Trophoblast cell (in vitro differentiated cells and primary cell): ENCODE measurements at regions not wholly inside any gene's neighbourhood (a gene's known extent, or its start where the extent isn't known, plus 50 kb on each side); places are given as distances from the start of the nearest gene placed in this dataset.
A peak's percentile ranks its signal among the peaks of the same experiment; 100 is the strongest.

Source experiments
- DNase-seq, 2 donors: peaks; one replicate each; pipeline ENCODE4 v3.0.0-alpha.2; 2016
- H2AFZ ChIP-seq: 2 replicates; pipeline ENCODE4 v1.6.1; 2013; ENCODE audit warnings: low read length, moderate library complexity, mild to moderate bottlenecking; ENCODE audit not compliant: insufficient read depth, poor library complexity
- H2AK5ac ChIP-seq: 2 replicates; pipeline ENCODE4 v1.6.1; 2013; ENCODE audit warnings: mild to moderate bottlenecking, low read length
- H2BK120ac ChIP-seq: 2 replicates; pipeline ENCODE4 v1.6.1; 2013; ENCODE audit warnings: low read length, mild to moderate bottlenecking, moderate library complexity; ENCODE audit not compliant: insufficient read depth, poor library complexity
- H2BK12ac ChIP-seq: 2 replicates; pipeline ENCODE4 v1.6.1; 2013; ENCODE audit warnings: mild to moderate bottlenecking, low read length, moderate library complexity
- H2BK5ac ChIP-seq: 2 replicates; pipeline ENCODE4 v1.6.1; 2013; ENCODE audit warnings: low read length, low read depth, moderate library complexity, mild to moderate bottlenecking; ENCODE audit not compliant: poor library complexity
- H3K14ac ChIP-seq: 2 replicates; pipeline ENCODE4 v1.6.1; 2013; ENCODE audit warnings: mild to moderate bottlenecking, low read length
- H3K18ac ChIP-seq: 2 replicates; pipeline ENCODE4 v1.6.1; 2013; ENCODE audit warnings: mild to moderate bottlenecking, low read length
- H3K23ac ChIP-seq: 2 replicates; pipeline ENCODE4 v1.6.1; 2013; ENCODE audit warnings: low read length
- H3K27ac ChIP-seq: 2 replicates; pipeline ENCODE4 v1.5.1; 2013; ENCODE audit warnings: low read depth, mild to moderate bottlenecking, inconsistent platforms, low read length, moderate library complexity
- H3K27me3 ChIP-seq: 2 replicates; pipeline ENCODE4 v1.6.1; 2013; ENCODE audit warnings: inconsistent platforms, mild to moderate bottlenecking, low read length, moderate library complexity; ENCODE audit not compliant: insufficient read depth
- H3K36me3 ChIP-seq, 2 experiments: 1 replicate in 1 of 2; 2 replicates in 1 of 2; pipeline ENCODE4 v1.6.1; 2013; ENCODE audit warnings: low read length in 2 of 2, mild to moderate bottlenecking in 2 of 2, moderate library complexity in 1 of 2; ENCODE audit not compliant: insufficient read depth in 2 of 2, control insufficient read depth in 1 of 2
- H3K4ac ChIP-seq: 2 replicates; pipeline ENCODE4 v1.6.1; 2013; ENCODE audit warnings: low read depth, mild to moderate bottlenecking, low read length, moderate library complexity
- H3K4me1 ChIP-seq, 2 experiments: 1 replicate in 1 of 2; 2 replicates in 1 of 2; pipeline ENCODE4 v1.6.1; 2013; ENCODE audit warnings: low read length in 2 of 2, mild to moderate bottlenecking in 2 of 2, moderate library complexity in 1 of 2; ENCODE audit not compliant: insufficient read depth in 2 of 2, control insufficient read depth in 1 of 2
- H3K4me2 ChIP-seq: 2 replicates; pipeline ENCODE4 v1.6.1; 2013; ENCODE audit warnings: inconsistent platforms, mild to moderate bottlenecking, low read length, moderate library complexity
- H3K4me3 ChIP-seq: 2 replicates; pipeline ENCODE4 v1.5.1; 2013; ENCODE audit warnings: mild to moderate bottlenecking, low read depth, low read length, inconsistent platforms
- H3K79me1 ChIP-seq: one replicate; pipeline ENCODE4 v1.6.1; 2013; ENCODE audit warnings: low read length
- H3K79me2 ChIP-seq: 2 replicates; pipeline ENCODE4 v1.6.1; 2013; ENCODE audit warnings: low read length, mild to moderate bottlenecking; ENCODE audit not compliant: control insufficient read depth, insufficient read depth, poor library complexity
- H3K9ac ChIP-seq: 2 replicates; pipeline ENCODE4 v1.6.1; 2013; ENCODE audit warnings: mild to moderate bottlenecking, low read length
- H3K9me3 ChIP-seq: 2 replicates; pipeline ENCODE4 v1.6.1; 2013; ENCODE audit warnings: low read depth, mild to moderate bottlenecking, control low read depth, inconsistent platforms, low read length; ENCODE audit not compliant: insufficient read depth
- H4K12ac ChIP-seq: 2 replicates; pipeline ENCODE4 v1.6.1; 2013; ENCODE audit warnings: low read depth, mild to moderate bottlenecking, low read length, moderate library complexity
- H4K8ac ChIP-seq: 2 replicates; pipeline ENCODE4 v1.6.1; 2013; ENCODE audit warnings: low read depth, mild to moderate bottlenecking, low read length, moderate library complexity
- H4K91ac ChIP-seq: one replicate; pipeline ENCODE4 v1.6.1; 2013; ENCODE audit warnings: low read depth, mild to moderate bottlenecking, low read length, moderate library complexity
- WGBS: extraction: QIAGEN DNeasy Blood & Tissue Kit; methylation state at CpG from one replicate; pipeline ENCODE4 v1.1.7; 2013; ENCODE audit warnings: missing lambda C conversion rate; ENCODE audit not compliant: insufficient read length, insufficient coverage; ENCODE audit errors: extremely low coverage; 5-methylcytosine and 5-hydroxymethylcytosine counted together

DNA sequence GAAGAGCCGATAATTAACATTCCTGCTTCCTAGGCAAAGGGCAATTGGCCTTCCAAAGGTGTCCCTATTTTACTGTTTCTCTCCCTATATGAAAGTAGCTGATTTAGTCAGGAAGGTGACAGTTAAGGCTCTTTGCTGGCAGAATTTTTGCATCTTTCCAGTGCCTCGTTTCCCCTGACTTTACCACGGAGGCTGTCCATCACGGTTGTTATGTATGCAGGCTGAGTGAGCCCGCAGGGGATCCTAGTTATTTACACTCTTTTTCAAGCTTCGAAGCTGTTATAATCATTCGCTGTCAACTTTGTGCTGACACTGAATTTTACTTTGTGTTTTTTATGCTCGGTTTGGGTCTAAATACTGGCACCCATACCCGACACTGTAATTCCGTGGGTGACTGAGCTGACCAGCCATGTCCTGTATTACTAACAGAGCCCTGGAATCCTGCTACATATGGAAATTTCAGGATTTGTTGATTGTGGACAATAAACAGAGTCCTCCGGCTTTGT is 713.8 kb upstream of the FANCL start:
- Histone ChIP-seq H3K27ac (no peak overlapping the region), H3K4ac (no peak overlapping the region), H2BK12ac (no peak overlapping the region), H3K4me2 (no peak overlapping the region), H3K79me2 (no peaks in the 10 kb centered on the region), H2BK120ac (no peak overlapping the region), H3K36me3 (no peaks in the 10 kb centered on the region), H2BK5ac (no peak overlapping the region), H3K14ac (no peak overlapping the region), H2AFZ (no peak overlapping the region), H3K9me3 (no peaks in the 10 kb centered on the region), H2AK5ac (no peak overlapping the region), H3K4me1 (peaks cover 4 to 6% of the 10 kb centered on the region in 2 experiments), H4K91ac (no peak overlapping the region), H3K4me3 (no peak overlapping the region), H3K79me1 (peaks cover 2% of the 10 kb centered on the region), H3K18ac (no peak overlapping the region), H3K9ac (no peak overlapping the region), H4K12ac (no peak overlapping the region), H3K23ac (no peak overlapping the region), H3K27me3 (no peaks in the 10 kb centered on the region), H4K8ac (no peak overlapping the region)
- DNase-seq: no peak
- WGBS: no CpG with 5 or more reads among the region's 11 CpGs

DNA sequence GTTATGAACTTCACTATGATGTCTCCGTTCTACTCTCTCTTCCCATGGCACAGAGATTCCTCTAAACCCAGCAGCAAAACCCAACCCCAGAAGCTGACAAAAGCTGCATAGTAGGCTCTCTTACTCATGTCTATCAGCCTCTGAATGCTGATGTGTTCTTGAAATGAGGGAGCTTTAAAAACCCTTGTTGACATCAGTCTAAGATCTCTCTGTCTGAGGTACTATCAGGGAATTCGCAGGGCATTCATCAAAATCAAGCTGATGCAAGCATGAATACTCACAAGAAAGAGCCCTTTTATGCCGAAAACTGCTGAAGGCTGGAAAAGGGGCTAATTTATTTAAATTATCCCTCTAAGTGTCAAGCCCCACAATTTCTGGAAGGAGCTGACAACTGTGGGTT is 710.6 kb upstream of the FANCL start:
- WGBS: no CpG with 5 or more reads among the region's 3 CpGs

DNA sequence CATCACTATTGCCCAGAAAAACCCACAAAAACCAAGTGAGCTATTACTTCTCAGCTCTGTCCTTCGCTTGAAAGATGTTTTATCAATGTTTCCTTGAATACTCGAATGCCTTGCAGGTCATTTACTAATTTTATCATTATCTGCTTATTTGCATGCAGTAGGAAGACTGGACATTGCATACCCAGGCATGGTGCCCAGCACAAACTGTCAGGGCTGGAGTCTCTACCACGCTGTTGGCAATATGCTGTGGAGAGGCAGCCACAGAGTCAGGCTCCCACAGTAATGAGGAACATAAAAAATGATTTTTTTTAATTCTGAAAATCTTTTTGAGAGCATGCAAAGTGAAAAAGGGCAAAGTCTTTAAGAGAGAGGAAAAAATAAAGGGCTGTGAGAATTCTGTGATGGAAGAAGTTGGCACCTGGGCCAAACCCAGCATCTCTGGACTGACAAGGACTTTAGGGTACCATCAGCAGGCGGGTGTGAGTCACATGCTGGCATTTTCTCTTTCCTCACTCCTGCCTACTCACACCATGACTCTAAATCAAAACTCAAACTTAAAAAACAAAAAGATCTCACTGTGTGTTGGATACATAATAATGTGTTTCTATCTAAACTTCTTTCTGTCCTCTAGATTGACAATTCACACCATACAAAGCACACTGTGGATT is 709.8 kb upstream of the FANCL start:
- no peak overlapping the region for H3K14ac ChIP-seq
- H3K79me1 ChIP-seq: peaks cover 2% of the 10 kb centered on the region
- no peaks in the 10 kb centered on the region for H3K79me2 ChIP-seq
- no peak for DNase-seq
- H4K12ac ChIP-seq: no peak overlapping the region
- H2BK120ac ChIP-seq: no peak overlapping the region
- H3K4ac ChIP-seq: no peak overlapping the region
- no peaks in the 10 kb centered on the region for H3K9me3 ChIP-seq
- H3K23ac ChIP-seq: no peak overlapping the region
- H3K18ac ChIP-seq: no peak overlapping the region
- no peak overlapping the region for H2AFZ ChIP-seq
- H3K27ac ChIP-seq: no peak overlapping the region
- H3K4me1 ChIP-seq: peaks cover 3 to 4% of the 10 kb centered on the region in 2 experiments
- H3K36me3 ChIP-seq: no peaks in the 10 kb centered on the region
- no peaks in the 10 kb centered on the region for H3K27me3 ChIP-seq
- no peak overlapping the region for H2BK12ac ChIP-seq
- no peak overlapping the region for H2BK5ac ChIP-seq
- H2AK5ac ChIP-seq: no peak overlapping the region
- H4K91ac ChIP-seq: no peak overlapping the region
- H4K8ac ChIP-seq: no peak overlapping the region
- no peak overlapping the region for H3K4me3 ChIP-seq
- no CpG with 5 or more reads among the region's 4 CpGs for WGBS
- no peak overlapping the region for H3K9ac ChIP-seq
- no peak overlapping the region for H3K4me2 ChIP-seq

More for the DNA sequence above, 710.6 kb upstream of the FANCL start:
- H2BK120ac ChIP-seq: no peak overlapping the region
- H4K91ac ChIP-seq: no peak overlapping the region
- no peak overlapping the region for H2AFZ ChIP-seq
- H3K4me2 ChIP-seq: no peak overlapping the region
- no peaks in the 10 kb centered on the region for H3K36me3 ChIP-seq
- no peak overlapping the region for H4K8ac ChIP-seq
- H3K18ac ChIP-seq: no peak overlapping the region
- H3K79me1 ChIP-seq: peaks cover 2% of the 10 kb centered on the region
- H2BK5ac ChIP-seq: no peak overlapping the region
- no peak overlapping the region for H4K12ac ChIP-seq
- no peak overlapping the region for H2BK12ac ChIP-seq
- H3K27me3 ChIP-seq: no peaks in the 10 kb centered on the region
- H3K14ac ChIP-seq: no peak overlapping the region
- H3K9ac ChIP-seq: no peak overlapping the region
- no peak overlapping the region for H3K4ac ChIP-seq
- no peaks in the 10 kb centered on the region for H3K79me2 ChIP-seq
- peaks cover 3 to 4% of the 10 kb centered on the region in 2 experiments for H3K4me1 ChIP-seq
- H3K4me3 ChIP-seq: no peak overlapping the region
- DNase-seq: no peak
- H3K23ac ChIP-seq: no peak overlapping the region
- H3K27ac ChIP-seq: no peak overlapping the region
- H2AK5ac ChIP-seq: no peak overlapping the region
- no peaks in the 10 kb centered on the region for H3K9me3 ChIP-seq

DNA sequence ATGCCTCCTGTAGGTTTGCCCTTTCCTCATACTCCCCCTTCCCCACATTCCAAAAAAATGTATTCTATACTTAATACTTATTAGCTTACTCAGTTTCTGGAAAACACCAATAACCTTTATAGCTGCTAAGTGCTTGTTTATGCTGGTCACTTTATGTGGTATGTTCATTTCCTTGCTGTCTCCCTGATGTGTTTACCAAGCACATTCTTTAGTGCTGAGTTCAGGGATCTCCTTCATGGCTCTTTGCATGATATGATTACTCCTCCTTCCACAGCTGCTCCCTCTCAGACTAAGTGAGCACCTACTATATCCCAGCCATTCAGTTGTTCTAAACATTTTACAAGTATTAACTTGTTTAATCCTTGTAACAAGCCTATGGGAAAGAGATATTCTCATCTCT is 698.3 kb upstream of the FANCL start:
- Histone ChIP-seq H3K79me2 (no peaks in the 10 kb centered on the region), H2AFZ (no peak overlapping the region), H4K12ac (no peak overlapping the region), H4K8ac (no peak overlapping the region), H4K91ac (no peak overlapping the region), H3K18ac (no peak overlapping the region), H3K4me2 (no peak overlapping the region), H3K4me3 (no peak overlapping the region), H2AK5ac (no peak overlapping the region), H2BK12ac (no peak overlapping the region), H3K4me1 (no peaks in the 10 kb centered on the region), H2BK5ac (no peak overlapping the region), H3K9ac (no peak overlapping the region), H3K27ac (no peak overlapping the region), H3K9me3 (peaks cover 7% of the 10 kb centered on the region), H3K27me3 (no peaks in the 10 kb centered on the region), H3K36me3 (no peaks in the 10 kb centered on the region), H3K14ac (no peak overlapping the region), H3K23ac (no peak overlapping the region), H3K79me1 (no peaks in the 10 kb centered on the region), H3K4ac (no peak overlapping the region), H2BK120ac (no peak overlapping the region)
- peak; percentile 5 to 48 for DNase-seq
